SK-N-SH treated with all-trans-retinoic acid at 6 μM for 48 hours (cell line): ENCODE measurements at regions not wholly inside any gene's neighbourhood (a gene's known extent, or its start where the extent isn't known, plus 50 kb on each side); places are given as distances from the start of the nearest gene placed in this dataset.

Experiments used
- ARNTL ChIP-seq: fragments of 450-650 bp; formaldehyde crosslinking; IDR thresholded peaks from 2 replicates; pipeline ENCODE4 v1.5.0; 2020; ENCODE audit warnings: low read depth, mild to moderate bottlenecking, moderate library complexity, borderline replicate concordance
- BACH2 ChIP-seq: fragments of 250-450 bp; sonication (Bioruptor Pico); IDR thresholded peaks from 2 replicates; pipeline ENCODE4 v1.9.0; 2021; ENCODE audit warnings: mild to moderate bottlenecking, borderline replicate concordance
- CREB5 ChIP-seq: fragments of 250-450 bp; sonication (Bioruptor Pico); IDR thresholded peaks from 2 replicates; pipeline ENCODE4 v1.5.1; 2020; ENCODE audit warnings: low read depth, mild to moderate bottlenecking, moderate library complexity
- ESRRG ChIP-seq: fragments of 250-450 bp; sonication (Bioruptor Pico); IDR thresholded peaks from 2 replicates; pipeline ENCODE4 v1.6.1; 2021; ENCODE audit warnings: mild to moderate bottlenecking
- OSR1 ChIP-seq: fragments of 250-450 bp; sonication (Bioruptor Pico); IDR thresholded peaks from 2 replicates; pipeline ENCODE4 v1.8.0; 2022; ENCODE audit warnings: moderate library complexity, mild to moderate bottlenecking, inconsistent platforms
- PATZ1 ChIP-seq: fragments of 250-450 bp; sonication (Bioruptor Pico); IDR thresholded peaks from 2 replicates; pipeline ENCODE4 v1.8.0; 2020; ENCODE audit warnings: mild to moderate bottlenecking, moderate library complexity, borderline replicate concordance
- PPARA ChIP-seq: fragments of 250-450 bp; sonication (Bioruptor Pico); IDR thresholded peaks from 2 replicates; pipeline ENCODE4 v1.5.0; 2020; ENCODE audit warnings: mild to moderate bottlenecking, borderline replicate concordance
- RARB ChIP-seq: fragments of 250-450 bp; sonication (Bioruptor Pico); IDR thresholded peaks from 2 replicates; pipeline ENCODE4 v1.8.0; 2021; ENCODE audit warnings: mild to moderate bottlenecking, moderate library complexity
- SNAI2 ChIP-seq: fragments of 250-450 bp; sonication (Bioruptor Pico); IDR thresholded peaks from 2 replicates; pipeline ENCODE4 v1.5.0; 2020; ENCODE audit warnings: mild to moderate bottlenecking, moderate library complexity
- TOX ChIP-seq: fragments of 250-450 bp; sonication (Bioruptor Pico); IDR thresholded peaks from 2 replicates; pipeline ENCODE4 v1.8.0; 2021; ENCODE audit warnings: mild to moderate bottlenecking, moderate library complexity, borderline replicate concordance
- ZC3H10 ChIP-seq: fragments of 250-450 bp; sonication (Bioruptor Pico); IDR thresholded peaks from 2 replicates; pipeline ENCODE4 v1.5.1; 2021; ENCODE audit warnings: mild to moderate bottlenecking, moderate library complexity
- ZFP30 ChIP-seq: fragments of 450-650 bp; formaldehyde crosslinking; IDR thresholded peaks from 2 replicates; pipeline ENCODE4 v1.5.0; 2022; ENCODE audit warnings: mild to moderate bottlenecking, moderate library complexity
- ZNF565 ChIP-seq: fragments of 450-650 bp; formaldehyde crosslinking; conservative IDR thresholded peaks from 2 replicates; pipeline ENCODE4 v1.5.0; 2020; ENCODE audit warnings: low read depth, mild to moderate bottlenecking, moderate library complexity
- ZNF70 ChIP-seq: fragments of 450-650 bp; formaldehyde crosslinking; IDR thresholded peaks from 2 replicates; pipeline ENCODE4 v1.5.0; 2020; ENCODE audit warnings: mild to moderate bottlenecking, moderate library complexity

- TF ChIP-seq PPARA: no peak
- TF ChIP-seq PATZ1: no peak
- TF ChIP-seq ZC3H10 (CRISPR knock-in tag): no peak
- no peak for TF ChIP-seq SNAI2 (CRISPR knock-in tag)
- no peak for TF ChIP-seq ZFP30
- no peak for TF ChIP-seq RARB
- no peak for TF ChIP-seq BACH2 (CRISPR knock-in tag)
- TF ChIP-seq ESRRG (CRISPR knock-in tag): no peak
- no peak for TF ChIP-seq OSR1
- TF ChIP-seq ZNF70: no peak
- no peak for TF ChIP-seq ARNTL (CRISPR knock-in tag)
- no peak for TF ChIP-seq TOX (CRISPR knock-in tag)
- TF ChIP-seq ZNF565 (CRISPR knock-in tag): no peak
- TF ChIP-seq CREB5: no peak
These were observed 51.0 kb upstream of the NXPH2 start for GRCh38 chr2:138831154-138831553.
